ENCODE measurements at regions not wholly inside any gene's neighbourhood (a gene's known extent, or its start where the extent isn't known, plus 50 kb on each side); places are given as distances from the start of the nearest gene placed in this dataset.

GRCh38 chr1:238089615-238090014 is 198.9 kb upstream of the ZP4 start:
- TF ChIP-seq EZH2 (optimal IDR thresholded peaks at IDR 0.05; ENCODE audit: low read depth, low read length): no peak
- no peak for TF ChIP-seq CTCF (IDR thresholded peaks at IDR 0.05; ENCODE audit: low read length)

All from MM.1S (cell line).